ENCODE measurements at regions not wholly inside any gene's neighbourhood (a gene's known extent, or its start where the extent isn't known, plus 50 kb on each side); places are given as distances from the start of the nearest gene placed in this dataset.

DNA sequence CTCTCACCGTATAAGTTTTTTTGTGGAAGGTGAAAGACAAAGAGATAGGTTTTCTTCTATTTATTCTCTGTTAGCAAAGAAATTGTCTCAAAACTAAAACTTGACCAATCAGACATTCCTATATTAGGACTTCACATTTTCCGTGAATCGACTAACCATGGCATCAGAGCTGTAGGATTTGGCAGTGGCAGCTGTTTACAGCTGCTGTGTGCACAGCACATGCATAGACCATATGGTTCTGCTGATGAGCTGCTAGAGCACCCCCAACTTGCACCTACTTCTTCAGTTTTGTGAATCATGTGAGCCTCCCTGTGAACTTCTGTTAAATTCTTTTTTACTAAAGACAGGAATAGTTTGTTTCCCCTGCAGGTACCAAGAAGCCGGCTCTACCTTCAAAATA is 157.9 kb downstream of the RFX6 start:
- TF ChIP-seq, protein P1, sequence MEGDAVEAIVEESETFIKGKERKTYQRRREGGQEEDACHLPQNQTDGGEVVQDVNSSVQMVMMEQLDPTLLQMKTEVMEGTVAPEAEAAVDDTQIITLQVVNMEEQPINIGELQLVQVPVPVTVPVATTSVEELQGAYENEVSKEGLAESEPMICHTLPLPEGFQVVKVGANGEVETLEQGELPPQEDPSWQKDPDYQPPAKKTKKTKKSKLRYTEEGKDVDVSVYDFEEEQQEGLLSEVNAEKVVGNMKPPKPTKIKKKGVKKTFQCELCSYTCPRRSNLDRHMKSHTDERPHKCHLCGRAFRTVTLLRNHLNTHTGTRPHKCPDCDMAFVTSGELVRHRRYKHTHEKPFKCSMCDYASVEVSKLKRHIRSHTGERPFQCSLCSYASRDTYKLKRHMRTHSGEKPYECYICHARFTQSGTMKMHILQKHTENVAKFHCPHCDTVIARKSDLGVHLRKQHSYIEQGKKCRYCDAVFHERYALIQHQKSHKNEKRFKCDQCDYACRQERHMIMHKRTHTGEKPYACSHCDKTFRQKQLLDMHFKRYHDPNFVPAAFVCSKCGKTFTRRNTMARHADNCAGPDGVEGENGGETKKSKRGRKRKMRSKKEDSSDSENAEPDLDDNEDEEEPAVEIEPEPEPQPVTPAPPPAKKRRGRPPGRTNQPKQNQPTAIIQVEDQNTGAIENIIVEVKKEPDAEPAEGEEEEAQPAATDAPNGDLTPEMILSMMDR (IDR thresholded peaks at IDR 0.05), result no peak
- no peak for TF ChIP-seq POLR2A (IDR thresholded peaks at IDR 0.05)

All from Peyer's patch (tissue), 4 donors.